DOHH2 (cell line): ENCODE measurements at regions not wholly inside any gene's neighbourhood (a gene's known extent, or its start where the extent isn't known, plus 50 kb on each side); places are given as distances from the start of the nearest gene placed in this dataset.

Source experiments
- EZH2phosphoT487 ChIP-seq: fragments of 200-600 bp; sonication (generic); IDR thresholded peaks from 2 replicates; pipeline ENCODE4 v1.6.1; 2017; ENCODE audit warnings: borderline replicate concordance, mild to moderate bottlenecking, antibody characterized with exemption, low read length, moderate library complexity, mixed read lengths
- TF ChIP-seq, protein P1 (sequence below): fragments of 200-600 bp; sonication (generic); IDR thresholded peaks from one replicate; pipeline ENCODE4 v1.5.1; 2014; ENCODE audit warnings: antibody characterized with exemption, mild to moderate bottlenecking, low read depth, low read length; ENCODE audit not compliant: poor library complexity, severe bottlenecking

DNA sequence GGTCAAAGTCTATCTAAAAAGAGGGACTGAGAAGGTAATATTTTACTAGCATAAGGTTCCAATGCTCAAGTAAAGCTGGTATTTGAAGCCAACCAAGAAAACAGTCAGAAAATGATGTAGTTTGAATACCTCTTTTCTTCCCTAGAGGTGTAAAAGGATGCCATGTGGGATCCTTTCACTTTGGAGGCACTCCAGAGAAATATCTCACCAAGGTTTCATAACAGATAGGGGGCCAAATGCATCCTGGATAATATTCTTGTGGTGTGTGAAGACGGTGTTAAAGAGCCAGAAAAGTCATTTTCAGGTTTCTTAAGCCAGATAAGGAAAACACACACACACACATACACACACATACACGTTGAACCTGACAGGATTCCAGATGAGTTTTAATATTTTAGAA lies 136.1 kb upstream of the PRKD1 start:
- TF ChIP-seq, protein P1, sequence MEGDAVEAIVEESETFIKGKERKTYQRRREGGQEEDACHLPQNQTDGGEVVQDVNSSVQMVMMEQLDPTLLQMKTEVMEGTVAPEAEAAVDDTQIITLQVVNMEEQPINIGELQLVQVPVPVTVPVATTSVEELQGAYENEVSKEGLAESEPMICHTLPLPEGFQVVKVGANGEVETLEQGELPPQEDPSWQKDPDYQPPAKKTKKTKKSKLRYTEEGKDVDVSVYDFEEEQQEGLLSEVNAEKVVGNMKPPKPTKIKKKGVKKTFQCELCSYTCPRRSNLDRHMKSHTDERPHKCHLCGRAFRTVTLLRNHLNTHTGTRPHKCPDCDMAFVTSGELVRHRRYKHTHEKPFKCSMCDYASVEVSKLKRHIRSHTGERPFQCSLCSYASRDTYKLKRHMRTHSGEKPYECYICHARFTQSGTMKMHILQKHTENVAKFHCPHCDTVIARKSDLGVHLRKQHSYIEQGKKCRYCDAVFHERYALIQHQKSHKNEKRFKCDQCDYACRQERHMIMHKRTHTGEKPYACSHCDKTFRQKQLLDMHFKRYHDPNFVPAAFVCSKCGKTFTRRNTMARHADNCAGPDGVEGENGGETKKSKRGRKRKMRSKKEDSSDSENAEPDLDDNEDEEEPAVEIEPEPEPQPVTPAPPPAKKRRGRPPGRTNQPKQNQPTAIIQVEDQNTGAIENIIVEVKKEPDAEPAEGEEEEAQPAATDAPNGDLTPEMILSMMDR, result no peak
- no peak for TF ChIP-seq EZH2phosphoT487
